K562 (cell line): ENCODE measurements at regions not wholly inside any gene's neighbourhood (a gene's known extent, or its start where the extent isn't known, plus 50 kb on each side); places are given as distances from the start of the nearest gene placed in this dataset.

Experiments
- ATAC-seq: fragments of 200-7000 bp; cut with Tn5 transposase; 3 replicates; pipeline ENCODE4 v1.9.1; 2020; ENCODE audit warnings: moderate library complexity
- BruUV-seq: library from RNA; stranded (reverse); fragments of 400-500 nt; replicated peaks from 2 replicates; lab custom pipeline; 2021; lab: Mats Ljungman, UMichigan
- CTCF ChIA-PET: fragments of 300-600 bp; formaldehyde crosslinking; extraction: SDS; loops from one replicate; lab custom pipeline; 2021; ENCODE audit warnings: low intra/inter-chr PET ratio; lab: Yijun Ruan, JAX
- POLR2A ChIA-PET: fragments of 300-600, 350-650 bp; sonication (Branson Sonifier 250); formaldehyde crosslinking; extraction: SDS; loops from one replicate; lab custom pipeline; 2021; ENCODE audit warnings: antibody characterized with exemption, inconsistent platforms; lab: Yijun Ruan, JAX
- DNase-seq, 4 experiments: peaks; one replicate each; pipeline versions ENCODE4 v3.0.0 to v3.0.0-alpha.2; 2011 to 2018; ENCODE audit warnings: low spot score in 3 of 4, mixed read lengths in 3 of 4; ENCODE audit errors: extremely low read depth in 1 of 4
- FAIRE-seq: peaks from 2 replicates; lab custom pipeline; 2011; peaks lifted over from hg19 to GRCh38; lab: Jason Lieb, UNC
- H2AFZ ChIP-seq: 2 replicates; pipeline ENCODE4 v1.6.0; 2011; ENCODE audit warnings: low read depth, low read length, control low read depth, inconsistent platforms
- H3K27ac ChIP-seq: fragments of 200-600 bp; 3 replicates; pipeline ENCODE4 v1.8.0; 2011; ENCODE audit warnings: low read depth, mild to moderate bottlenecking, control low read depth, inconsistent platforms, low read length, moderate library complexity, mixed read lengths; ENCODE audit errors: extremely low read depth
- H3K27me3 ChIP-seq, 2 experiments: fragments of 300-600 bp in 1 of 2; 2 replicates in 1 of 2; 3 replicates in 1 of 2; pipeline versions ENCODE4 v1.6.0 to v1.8.0; 2011; ENCODE audit warnings: inconsistent platforms in 2 of 2, low read length in 2 of 2, mild to moderate bottlenecking in 1 of 2, mixed read lengths in 1 of 2, moderate library complexity in 1 of 2; ENCODE audit not compliant: control insufficient read depth in 2 of 2, insufficient read depth in 2 of 2
- H3K36me3 ChIP-seq: fragments of 300-600 bp; 3 replicates; pipeline ENCODE4 v1.8.0; 2011; ENCODE audit warnings: mild to moderate bottlenecking, low read length, inconsistent platforms; ENCODE audit not compliant: control insufficient read depth, insufficient read depth
- H3K4me1 ChIP-seq, 2 experiments: fragments of 200-600 bp in 1 of 2; replicated peaks in 1 of 2; 2 replicates in 1 of 2; 3 replicates in 1 of 2; pipeline versions ENCODE4 v1.5.1 to v1.8.0; 2011; ENCODE audit warnings: inconsistent platforms in 2 of 2, low read length in 2 of 2, mild to moderate bottlenecking in 1 of 2, mixed read lengths in 1 of 2, moderate library complexity in 1 of 2; ENCODE audit not compliant: control insufficient read depth in 2 of 2, insufficient read depth in 2 of 2
- H3K4me2 ChIP-seq: 2 replicates; pipeline ENCODE4 v1.6.1; 2011; ENCODE audit warnings: low read length, control low read depth, inconsistent platforms, mixed read lengths; ENCODE audit not compliant: insufficient read depth
- H3K4me3 ChIP-seq: fragments of 200-600 bp; sonication (generic), shearing (Covaris generic); 2 replicates; pipeline ENCODE4 v1.5.1; 2016; ENCODE audit warnings: control low read depth, inconsistent platforms
- H3K79me2 ChIP-seq: fragments of 200-600 bp; 3 replicates; pipeline ENCODE4 v1.8.0; 2011; ENCODE audit warnings: low read length, inconsistent platforms; ENCODE audit not compliant: control insufficient read depth, insufficient read depth
- H3K9ac ChIP-seq, 2 experiments: 2 replicates each; pipeline versions ENCODE4 v1.6.0 to v1.6.1; 2011; ENCODE audit warnings: low read depth in 2 of 2, low read length in 2 of 2, control low read depth in 1 of 2, inconsistent platforms in 1 of 2, mild to moderate bottlenecking in 1 of 2, mixed read lengths in 1 of 2; ENCODE audit not compliant: insufficient read depth in 1 of 2
- H3K9me1 ChIP-seq: one replicate; pipeline ENCODE4 v1.6.0; 2011; ENCODE audit warnings: inconsistent platforms, mild to moderate bottlenecking, low read length, moderate library complexity; ENCODE audit not compliant: control insufficient read depth, insufficient read depth
- H3K9me3 ChIP-seq: replicated peaks from 2 replicates; pipeline ENCODE4 v1.5.1; 2011; ENCODE audit warnings: low read depth, low read length, inconsistent platforms; ENCODE audit not compliant: control insufficient read depth, insufficient read depth
- H4K20me1 ChIP-seq: replicated peaks from 2 replicates; pipeline ENCODE4 v1.6.1; 2011; ENCODE audit warnings: low read length, inconsistent platforms, mixed read lengths; ENCODE audit not compliant: control insufficient read depth, insufficient read depth
- BCL6 ChIP-seq: fragments of 250-450 bp; sonication (Bioruptor Pico); IDR thresholded peaks from 2 replicates; pipeline ENCODE4 v1.4.0; 2020
- CREB3L1 ChIP-seq: fragments of 450-650 bp; IDR thresholded peaks from 2 replicates; pipeline ENCODE4 v1.6.1; 2014; ENCODE audit warnings: low read depth, mild to moderate bottlenecking, moderate library complexity, borderline replicate concordance
- DNMT1 ChIP-seq: fragments of 450-650 bp; IDR thresholded peaks from 2 replicates; pipeline ENCODE4 v1.6.1; 2016; ENCODE audit warnings: antibody characterized with exemption, mild to moderate bottlenecking
- E2F5 ChIP-seq: sonication (generic); formaldehyde crosslinking; IDR thresholded peaks from 2 replicates; pipeline ENCODE4 v1.8.0; 2022; ENCODE audit warnings: mild to moderate bottlenecking, missing genetic modification reagents
- ELF4 ChIP-seq: fragments of 450-650 bp; formaldehyde crosslinking; IDR thresholded peaks from 2 replicates; pipeline ENCODE4 v1.4.0; 2022; ENCODE audit warnings: missing genetic modification characterization
- GABPA ChIP-seq: fragments of 200-800 bp; sonication (Bioruptor generic); conservative IDR thresholded peaks from 2 replicates; pipeline ENCODE4 v1.6.1; 2016; ENCODE audit warnings: low read depth, missing genetic modification characterization, missing compliant biosample characterization
- HDAC3 ChIP-seq: fragments of 450-650 bp; IDR thresholded peaks from 2 replicates; pipeline ENCODE4 v1.6.1; 2018; ENCODE audit warnings: borderline replicate concordance, mild to moderate bottlenecking, moderate library complexity; ENCODE audit not compliant: partially characterized antibody
- KDM2B ChIP-seq: fragments of 250-450 bp; sonication (Bioruptor Pico); IDR thresholded peaks from 2 replicates; pipeline ENCODE4 v1.8.0; 2021; ENCODE audit warnings: mild to moderate bottlenecking, moderate library complexity
- MXD1 ChIP-seq: fragments of 250-450 bp; sonication (Bioruptor Pico); IDR thresholded peaks from 2 replicates; pipeline ENCODE4 v1.8.0; 2021; ENCODE audit warnings: borderline replicate concordance, mild to moderate bottlenecking, moderate library complexity; ENCODE audit not compliant: poor library complexity, severe bottlenecking
- RBBP5 ChIP-seq: fragments of 200-600 bp; sonication (generic); IDR thresholded peaks from 2 replicates; pipeline ENCODE4 v1.6.1; 2012; ENCODE audit warnings: borderline replicate concordance, mild to moderate bottlenecking, low read length, control low read depth, inconsistent platforms; ENCODE audit not compliant: insufficient read depth, poor library complexity, severe bottlenecking
- RUNX1 ChIP-seq: sonication (generic); IDR thresholded peaks from 2 replicates; pipeline ENCODE4 v1.6.1; 2016; ENCODE audit warnings: antibody characterized with exemption, low read depth
- UBTF ChIP-seq, 2 experiments: IDR thresholded peaks; 2 replicates each; pipeline ENCODE4 v1.6.1; 2012; ENCODE audit warnings: improper control_type of control experiment in 2 of 2, low read depth in 2 of 2, low read length in 2 of 2, borderline replicate concordance in 1 of 2
- USF1 ChIP-seq: sonication (generic); formaldehyde crosslinking; IDR thresholded peaks from 2 replicates; pipeline ENCODE4 v1.9.0; 2022; ENCODE audit warnings: mild to moderate bottlenecking, missing genetic modification reagents
- ZNF444 ChIP-seq: fragments of 250-450 bp; sonication (Bioruptor Pico); IDR thresholded peaks from 2 replicates; pipeline ENCODE4 v1.4.0; 2020; ENCODE audit warnings: mild to moderate bottlenecking, moderate library complexity
- ZNF561 ChIP-seq: fragments of 450-650 bp; formaldehyde crosslinking; conservative IDR thresholded peaks from 2 replicates; pipeline ENCODE4 v1.4.0; 2020; ENCODE audit warnings: mild to moderate bottlenecking, moderate library complexity
- WGBS: fragments of 100-300 bp; shearing (Covaris generic); methylation state at CpG from one replicate; pipeline ENCODE4 v1.1.6; 2016; ENCODE audit warnings: low coverage, mixed read lengths; ENCODE audit not compliant: insufficient coverage; ENCODE audit errors: missing lambda C conversion rate; 5-methylcytosine and 5-hydroxymethylcytosine counted together
- in situ Hi-C: fragments of 300-500 bp; cut with MboI; formaldehyde crosslinking; loops from 4 replicates; pipeline ENCODE4 v1.15.0; 2018; ENCODE audit warnings: inconsistent platforms, mixed read lengths
- intact Hi-C: fragments of 100-400 bp; cut with micrococcal nuclease; formaldehyde crosslinking; loops from 2 replicates; pipeline ENCODE4 v1.14.2; 2022

- TF ChIP-seq USF1 (CRISPR knock-in tag) (no peak), UBTF (IDR thresholded peaks at IDR 0.05; ENCODE audit: borderline replicate concordance in 1 of 2, low read depth in 2 of 2, low read length in 2 of 2) (no peak), E2F5 (no peak), BCL6 (CRISPR knock-in tag) (no peak)
Observed at GRCh38 chr5:167896814-167897213, 394.6 kb upstream of the WWC1 start (continued).

GRCh38 chr5:167897371-167897770 is 394.1 kb upstream of the WWC1 start:
- WGBS = 0% methylated on average over 1 of the region's 1 CpG
- Histone ChIP-seq H3K9me3 (no peaks in the 10 kb centered on the region), H3K27me3 (no peaks in the 10 kb centered on the region), H3K4me2 (no peak overlapping the region), H3K4me1 (no peaks in the 10 kb centered on the region), H3K9me1 (no peaks in the 10 kb centered on the region), H3K36me3 (no peaks in the 10 kb centered on the region), H2AFZ (no peak overlapping the region), H4K20me1 (no peaks in the 10 kb centered on the region), H3K9ac (no peak overlapping the region), H3K27ac (no peak overlapping the region), H3K79me2 (no peaks in the 10 kb centered on the region), H3K4me3 (no peak overlapping the region)
- DNase-seq = no peak
- no peak for FAIRE-seq
- in situ Hi-C loops (no loop called here), intact Hi-C loops (no loop called here)
- ATAC-seq = no peak
- ChIA-PET CTCF (no interaction called here), POLR2A (no interaction called here)
- no TSS peak for BruUV-seq
- TF ChIP-seq HDAC3 (no peak), ELF4 (CRISPR knock-in tag) (no peak), RUNX1 (no peak), ZNF561 (CRISPR knock-in tag) (no peak), MXD1 (CRISPR knock-in tag) (no peak), RBBP5 (no peak), DNMT1 (no peak), KDM2B (CRISPR knock-in tag) (no peak), CREB3L1 (no peak), GABPA (no peak), ZNF444 (CRISPR knock-in tag) (no peak)
